GM23338 (cell line): ENCODE measurements at regions not wholly inside any gene's neighbourhood (a gene's known extent, or its start where the extent isn't known, plus 50 kb on each side); places are given as distances from the start of the nearest gene placed in this dataset.

Experiments used
- ATAC-seq: fragments of 200-7000 bp; cut with Tn5 transposase; 3 replicates; pipeline ENCODE4 v1.9.1; 2020
- DNase-seq: peaks from one replicate; pipeline ENCODE4 v3.0.0-alpha.2; 2015; ENCODE audit warnings: low spot score
- H2AFZ ChIP-seq: fragments of 200-600 bp; sonication (generic); 2 replicates; pipeline ENCODE4 v1.8.0; 2016; ENCODE audit warnings: antibody characterized with exemption, mild to moderate bottlenecking, moderate library complexity
- H3F3A ChIP-seq: fragments of 200-600 bp; sonication (generic); replicated peaks from 2 replicates; pipeline ENCODE4 v1.8.0; 2017; ENCODE audit warnings: antibody characterized with exemption, mixed run types, low read depth
- H3K27ac ChIP-seq: fragments of 200-600 bp; sonication (generic); 2 replicates; pipeline ENCODE4 v1.6.1; 2016; ENCODE audit warnings: low read depth
- H3K27me3 ChIP-seq: fragments of 200-600 bp; sonication (generic); 2 replicates; pipeline ENCODE4 v1.8.0; 2016; ENCODE audit warnings: mild to moderate bottlenecking, mixed run types, moderate library complexity; ENCODE audit not compliant: insufficient read depth
- H3K36me3 ChIP-seq: fragments of 200-600 bp; sonication (generic); 2 replicates; pipeline ENCODE4 v1.8.0; 2016; ENCODE audit warnings: mild to moderate bottlenecking; ENCODE audit not compliant: insufficient read depth
- H3K4me1 ChIP-seq: fragments of 200-600 bp; sonication (generic); 2 replicates; pipeline ENCODE4 v1.8.0; 2016; ENCODE audit warnings: mild to moderate bottlenecking, moderate library complexity; ENCODE audit not compliant: insufficient read depth
- H3K4me2 ChIP-seq: fragments of 200-600 bp; sonication (generic); 2 replicates; pipeline ENCODE4 v1.7.1; 2017; ENCODE audit warnings: mixed run types
- H3K4me3 ChIP-seq: fragments of 200-600 bp; sonication (generic); 2 replicates; pipeline ENCODE4 v1.6.1; 2016; ENCODE audit warnings: mixed run types
- H3K79me2 ChIP-seq: fragments of 200-600 bp; sonication (generic); replicated peaks from 2 replicates; pipeline ENCODE4 v1.8.0; 2017; ENCODE audit warnings: mild to moderate bottlenecking; ENCODE audit not compliant: insufficient read depth
- H3K9me2 ChIP-seq: fragments of 200-600 bp; sonication (generic); 2 replicates; pipeline ENCODE4 v1.8.0; 2017; ENCODE audit not compliant: insufficient read depth
- H4K20me1 ChIP-seq: fragments of 200-600 bp; sonication (generic); replicated peaks from 2 replicates; pipeline ENCODE4 v1.8.0; 2017; ENCODE audit warnings: mild to moderate bottlenecking; ENCODE audit not compliant: insufficient read depth
- H3K27ac Mint-ChIP-seq: 2 replicates; pipeline ENCODE4 v1.8.0; 2020; ENCODE audit warnings: inconsistent platforms, mild to moderate bottlenecking, moderate library complexity, mixed read lengths
- H3K27me3 Mint-ChIP-seq: 3 replicates; pipeline ENCODE4 v1.8.0; 2022; ENCODE audit warnings: low read depth, mild to moderate bottlenecking, moderate library complexity, mixed read lengths, inconsistent platforms; ENCODE audit not compliant: insufficient read depth, poor library complexity
- H3K36me3 Mint-ChIP-seq: 3 replicates; pipeline ENCODE4 v1.8.0; 2021; ENCODE audit warnings: low read depth, mild to moderate bottlenecking, inconsistent platforms, moderate library complexity, mixed read lengths
- H3K4me1 Mint-ChIP-seq: 3 replicates; pipeline ENCODE4 v1.8.0; 2020; ENCODE audit warnings: mild to moderate bottlenecking, inconsistent platforms, mixed read lengths
- H3K4me3 Mint-ChIP-seq: 3 replicates; pipeline ENCODE4 v1.8.0; 2021; ENCODE audit warnings: moderate library complexity, mild to moderate bottlenecking, inconsistent platforms, mixed read lengths
- H3K9me3 Mint-ChIP-seq: 3 replicates; pipeline ENCODE4 v1.8.0; 2020; ENCODE audit warnings: moderate library complexity, mild to moderate bottlenecking, inconsistent platforms, mixed read lengths
- CREB1 ChIP-seq: fragments of 250-450 bp; sonication (Bioruptor Pico); IDR thresholded peaks from 2 replicates; pipeline ENCODE4 v1.5.0; 2020; ENCODE audit warnings: low read depth, mild to moderate bottlenecking, moderate library complexity
- CTCF ChIP-seq, 2 experiments: fragments of 200-600 bp in 1 of 2; sonication (generic) in 1 of 2; conservative IDR thresholded peaks; 2 replicates each; pipeline versions ENCODE4 v1.5.1 to v1.6.1; 2016 to 2017; ENCODE audit warnings: antibody characterized with exemption in 2 of 2, low read depth in 2 of 2, mild to moderate bottlenecking in 2 of 2, moderate library complexity in 1 of 2
- ETS1 ChIP-seq: IDR thresholded peaks from 2 replicates; pipeline ENCODE4 v1.6.1; 2016; ENCODE audit warnings: antibody characterized with exemption
- EZH2 ChIP-seq: fragments of 200-600 bp; sonication (generic); IDR thresholded peaks from one replicate; pipeline ENCODE4 v1.8.0; 2017; ENCODE audit warnings: antibody characterized with exemption, mild to moderate bottlenecking, low read depth; ENCODE audit not compliant: unreplicated experiment
- EZH2phosphoT487 ChIP-seq: fragments of 200-600 bp; sonication (generic); IDR thresholded peaks from one replicate; pipeline ENCODE4 v1.8.1; 2018; ENCODE audit warnings: antibody characterized with exemption; ENCODE audit not compliant: unreplicated experiment
- REST ChIP-seq: IDR thresholded peaks from one replicate; pipeline ENCODE4 v1.6.1; 2018; ENCODE audit warnings: antibody characterized with exemption; ENCODE audit not compliant: unreplicated experiment
- STAT1 ChIP-seq: IDR thresholded peaks from one replicate; pipeline ENCODE4 v1.6.1; 2016; ENCODE audit warnings: antibody characterized with exemption; ENCODE audit not compliant: unreplicated experiment
- ZNF114 ChIP-seq: fragments of 250-450 bp; sonication (Bioruptor Pico); IDR thresholded peaks from 2 replicates; pipeline ENCODE4 v1.5.0; 2020; ENCODE audit warnings: mild to moderate bottlenecking, moderate library complexity
- ZNF462 ChIP-seq: fragments of 250-450 bp; sonication (Bioruptor Pico); IDR thresholded peaks from 2 replicates; pipeline ENCODE4 v1.5.0; 2020; ENCODE audit warnings: mild to moderate bottlenecking, moderate library complexity

GRCh38 chr5:8493176-8493575, 624.2 kb downstream of the MTRR start (continued):
- TF ChIP-seq REST: no peak

- Mint-ChIP-seq H3K9me3 (peaks cover 27% of the 10 kb centered on the region), H3K27ac (no peak overlapping the region), H3K36me3 (peaks cover 12% of the 10 kb centered on the region; the same call in 2 of the 3 replicates), H3K4me1 (no peaks in the 10 kb centered on the region), H3K27me3 (no peaks in the 10 kb centered on the region), H3K4me3 (no peak overlapping the region)
- Histone ChIP-seq H4K20me1 (no peaks in the 10 kb centered on the region), H3K27me3 (no peaks in the 10 kb centered on the region), H3K4me3 (no peak overlapping the region), H3K36me3 (no peaks in the 10 kb centered on the region), H3F3A (no peaks in the 10 kb centered on the region), H3K79me2 (no peaks in the 10 kb centered on the region), H3K27ac (no peak overlapping the region), H3K4me1 (no peaks in the 10 kb centered on the region), H3K9me2 (no peaks in the 10 kb centered on the region), H3K4me2 (no peak overlapping the region), H2AFZ (no peak overlapping the region)
- DNase-seq (no peak), ATAC-seq (no peak)
- TF ChIP-seq EZH2: no peak
- no peak for TF ChIP-seq CTCF (conservative IDR thresholded peaks at IDR 0.05; ENCODE audit: low read depth in 2 of 2)
- TF ChIP-seq CREB1 (CRISPR knock-in tag): no peak
- TF ChIP-seq STAT1: no peak
- TF ChIP-seq ZNF462 (CRISPR knock-in tag): no peak
- TF ChIP-seq EZH2phosphoT487: no peak
- TF ChIP-seq ETS1: no peak
- TF ChIP-seq REST: no peak
- no peak for TF ChIP-seq ZNF114 (CRISPR knock-in tag)
Observed at GRCh38 chr5:8500426-8500825, 631.5 kb downstream of the MTRR start.
